Naive B cell (primary cell): ENCODE measurements at regions not wholly inside any gene's neighbourhood (a gene's known extent, or its start where the extent isn't known, plus 50 kb on each side); places are given as distances from the start of the nearest gene placed in this dataset.

Experiments
- ATAC-seq, 2 donors: fragments of 150-1000 bp; cut with Tn5 transposase; 2 replicates each; pipeline ENCODE4 v1.10.0; 2021; ENCODE audit warnings: low read depth in 2 of 2, mild to moderate bottlenecking in 2 of 2, moderate library complexity in 2 of 2
- DNase-seq: peaks from one replicate; pipeline ENCODE4 v3.0.0; 2022
- H3K27ac Mint-ChIP-seq, 6 donors: one replicate each; pipeline ENCODE4 v1.8.0; 2020 to 2022; ENCODE audit warnings: mild to moderate bottlenecking in 6 of 6, mixed read lengths in 6 of 6, moderate library complexity in 5 of 6, inconsistent platforms in 2 of 6
- H3K27me3 Mint-ChIP-seq, 3 donors: one replicate each; pipeline ENCODE4 v1.8.0; 2021 to 2022; ENCODE audit warnings: mixed read lengths in 3 of 3, mild to moderate bottlenecking in 1 of 3
- H3K36me3 Mint-ChIP-seq, 2 donors: one replicate each; pipeline ENCODE4 v1.8.0; 2020 to 2022; ENCODE audit warnings: mixed read lengths in 2 of 2, inconsistent platforms in 1 of 2, mild to moderate bottlenecking in 1 of 2
- H3K4me1 Mint-ChIP-seq, 3 donors: one replicate each; pipeline ENCODE4 v1.8.0; 2020 to 2022; ENCODE audit warnings: mixed read lengths in 3 of 3, inconsistent platforms in 1 of 3, mild to moderate bottlenecking in 1 of 3, moderate library complexity in 1 of 3
- H3K4me3 Mint-ChIP-seq, 8 donors: one replicate each; pipeline ENCODE4 v1.8.0; 2020 to 2022; ENCODE audit warnings: mild to moderate bottlenecking in 8 of 8, mixed read lengths in 8 of 8, moderate library complexity in 8 of 8, inconsistent platforms in 2 of 8
- H3K9me3 Mint-ChIP-seq, 7 donors: one replicate each; pipeline ENCODE4 v1.8.0; 2020 to 2022; ENCODE audit warnings: mixed read lengths in 7 of 7, mild to moderate bottlenecking in 5 of 7, inconsistent platforms in 2 of 7, moderate library complexity in 1 of 7

GRCh38 chr11:105229761-105230160 is 90.2 kb upstream of the CARD18 start:
- Mint-ChIP-seq H3K4me3 (no peak overlapping the region), H3K27ac (no peak overlapping the region), H3K9me3 (no peaks in the 10 kb centered on the region), H3K27me3 (peaks cover 7 to 24% (median 10%) of the 10 kb centered on the region in 3 donors), H3K36me3 (no peaks in the 10 kb centered on the region), H3K4me1 (no peaks in the 10 kb centered on the region)
- no peak for DNase-seq
- no peak for ATAC-seq

- H3K9me3 Mint-ChIP-seq, result no peaks in the 10 kb centered on the region
- no peak for DNase-seq
- H3K27ac Mint-ChIP-seq, result no peak overlapping the region
- H3K4me1 Mint-ChIP-seq, result no peaks in the 10 kb centered on the region
- peaks cover 8 to 24% (median 10%) of the 10 kb centered on the region in 3 donors for H3K27me3 Mint-ChIP-seq
- no peak for ATAC-seq
- no peak overlapping the region for H3K4me3 Mint-ChIP-seq
- H3K36me3 Mint-ChIP-seq, result no peaks in the 10 kb centered on the region
Measured at GRCh38 chr11:105229257-105229656, 89.7 kb upstream of the CARD18 start.

GRCh38 chr11:105227363-105227762 is 87.8 kb upstream of the CARD18 start:
- DNase-seq (no peak), ATAC-seq (no peak)
- H3K36me3 Mint-ChIP-seq, result no peaks in the 10 kb centered on the region
- H3K9me3 Mint-ChIP-seq, result no peaks in the 10 kb centered on the region
- H3K4me1 Mint-ChIP-seq, result no peaks in the 10 kb centered on the region
- H3K27ac Mint-ChIP-seq, result no peak overlapping the region
- H3K27me3 Mint-ChIP-seq, result peaks cover 10 to 28% (median 11%) of the 10 kb centered on the region in 3 donors
- no peak overlapping the region for H3K4me3 Mint-ChIP-seq

GRCh38 chr11:105226766-105227165 is 87.2 kb upstream of the CARD18 start:
- Mint-ChIP-seq H3K27ac (no peak overlapping the region), H3K4me1 (no peaks in the 10 kb centered on the region), H3K27me3 (peaks cover 10 to 28% (median 11%) of the 10 kb centered on the region in 3 donors), H3K9me3 (no peaks in the 10 kb centered on the region), H3K36me3 (no peaks in the 10 kb centered on the region), H3K4me3 (no peak overlapping the region)
- DNase-seq (no peak), ATAC-seq (no peak)

GRCh38 chr11:105226091-105226490 is 86.5 kb upstream of the CARD18 start:
- no peak for DNase-seq
- H3K36me3 Mint-ChIP-seq, result no peaks in the 10 kb centered on the region
- no peak for ATAC-seq
- H3K4me1 Mint-ChIP-seq, result no peaks in the 10 kb centered on the region
- H3K4me3 Mint-ChIP-seq, result no peak overlapping the region
- peak overlapping the region in 1 of 6 donors; percentile 0 for H3K27ac Mint-ChIP-seq
- H3K9me3 Mint-ChIP-seq, result no peaks in the 10 kb centered on the region
- peaks cover 10 to 28% (median 11%) of the 10 kb centered on the region in 3 donors for H3K27me3 Mint-ChIP-seq

- H3K36me3 Mint-ChIP-seq, result no peaks in the 10 kb centered on the region
- no peak for DNase-seq
- peaks cover 0 to 6% (median 4%) of the 10 kb centered on the region in 3 donors for H3K4me1 Mint-ChIP-seq
- ATAC-seq, result no peak
- H3K4me3 Mint-ChIP-seq, result no peak overlapping the region
- H3K27ac Mint-ChIP-seq, result peak overlapping the region in 1 of 6 donors; percentile 3
- H3K27me3 Mint-ChIP-seq, result peaks cover 10 to 21% (median 11%) of the 10 kb centered on the region in 3 donors
- no peaks in the 10 kb centered on the region for H3K9me3 Mint-ChIP-seq
Measured at GRCh38 chr11:105224482-105225253, 85.1 kb upstream of the CARD18 start.

GRCh38 chr11:105220121-105220520 is 80.6 kb upstream of the CARD18 start:
- ATAC-seq (peak; percentile 51 to 72), DNase-seq (no peak)
- H3K36me3 Mint-ChIP-seq, result no peaks in the 10 kb centered on the region
- H3K9me3 Mint-ChIP-seq, result no peaks in the 10 kb centered on the region
- H3K27me3 Mint-ChIP-seq, result peaks cover 0 to 9% (median 6%) of the 10 kb centered on the region in 3 donors
- peak overlapping the region in 1 of 8 donors; percentile 30 for H3K4me3 Mint-ChIP-seq
- H3K27ac Mint-ChIP-seq, result no peak overlapping the region
- peaks cover 0 to 6% (median 6%) of the 10 kb centered on the region in 3 donors for H3K4me1 Mint-ChIP-seq

- ATAC-seq (no peak), DNase-seq (no peak)
- Mint-ChIP-seq H3K4me1 (peaks cover 0 to 6% (median 6%) of the 10 kb centered on the region in 3 donors), H3K27ac (peak overlapping the region in 1 of 6 donors; percentile 47), H3K4me3 (peak overlapping the region in 1 of 8 donors; percentile 25), H3K36me3 (no peaks in the 10 kb centered on the region), H3K27me3 (peaks cover 0 to 9% (median 3%) of the 10 kb centered on the region in 3 donors), H3K9me3 (no peaks in the 10 kb centered on the region)
Measured at GRCh38 chr11:105219670-105220069, 80.1 kb upstream of the CARD18 start.

- ATAC-seq, result no peak
- H3K4me3 Mint-ChIP-seq, result no peak overlapping the region
- no peaks in the 10 kb centered on the region for H3K9me3 Mint-ChIP-seq
- no peak for DNase-seq
- H3K4me1 Mint-ChIP-seq, result peaks cover 0 to 6% (median 6%) of the 10 kb centered on the region in 3 donors
- H3K27me3 Mint-ChIP-seq, result peaks cover 0 to 8% (median 3%) of the 10 kb centered on the region in 3 donors
- no peak overlapping the region for H3K27ac Mint-ChIP-seq
- H3K36me3 Mint-ChIP-seq, result no peaks in the 10 kb centered on the region
Measured at GRCh38 chr11:105219269-105219668, 79.7 kb upstream of the CARD18 start.

- H3K36me3 Mint-ChIP-seq, result no peaks in the 10 kb centered on the region
- ATAC-seq (no peak), DNase-seq (no peak)
- no peaks in the 10 kb centered on the region for H3K9me3 Mint-ChIP-seq
- no peak overlapping the region for H3K4me3 Mint-ChIP-seq
- no peak overlapping the region for H3K27ac Mint-ChIP-seq
- peaks cover 0 to 13% (median 6%) of the 10 kb centered on the region in 3 donors for H3K4me1 Mint-ChIP-seq
- peaks cover 0 to 7% (median 5%) of the 10 kb centered on the region in 3 donors for H3K27me3 Mint-ChIP-seq
Measured at GRCh38 chr11:105215528-105215927, 76.0 kb upstream of the CARD18 start.

GRCh38 chr11:105211806-105212554 is 72.4 kb upstream of the CARD18 start:
- Mint-ChIP-seq H3K4me1 (peaks cover 0 to 7% (median 6%) of the 10 kb centered on the region in 3 donors), H3K27ac (no peak overlapping the region), H3K36me3 (no peaks in the 10 kb centered on the region), H3K27me3 (peaks cover 0 to 7% (median 2%) of the 10 kb centered on the region in 3 donors), H3K9me3 (no peaks in the 10 kb centered on the region), H3K4me3 (no peak overlapping the region)
- DNase-seq, result no peak
- no peak for ATAC-seq

GRCh38 chr11:105208019-105208418 is 68.5 kb upstream of the CARD18 start:
- DNase-seq (no peak), ATAC-seq (peak in 1 of 2 donors; percentile 23)
- H3K27ac Mint-ChIP-seq, result no peak overlapping the region
- no peaks in the 10 kb centered on the region for H3K9me3 Mint-ChIP-seq
- peaks cover 0 to 6% (median 0%) of the 10 kb centered on the region in 3 donors for H3K4me1 Mint-ChIP-seq
- no peaks in the 10 kb centered on the region for H3K36me3 Mint-ChIP-seq
- H3K27me3 Mint-ChIP-seq, result peaks cover 0 to 11% (median 0%) of the 10 kb centered on the region in 3 donors
- no peak overlapping the region for H3K4me3 Mint-ChIP-seq

GRCh38 chr11:105206633-105207032 is 67.1 kb upstream of the CARD18 start:
- Mint-ChIP-seq H3K9me3 (no peaks in the 10 kb centered on the region), H3K36me3 (no peaks in the 10 kb centered on the region), H3K4me3 (no peak overlapping the region), H3K27me3 (peaks cover 0 to 7% (median 0%) of the 10 kb centered on the region in 3 donors), H3K4me1 (peaks cover 0 to 6% (median 0%) of the 10 kb centered on the region in 3 donors), H3K27ac (no peak overlapping the region)
- no peak for DNase-seq
- ATAC-seq, result no peak

GRCh38 chr11:105204636-105205035 is 65.1 kb upstream of the CARD18 start:
- H3K36me3 Mint-ChIP-seq, result no peaks in the 10 kb centered on the region
- ATAC-seq, result no peak
- H3K4me3 Mint-ChIP-seq, result no peak overlapping the region
- H3K27me3 Mint-ChIP-seq, result peaks cover 0 to 4% (median 0%) of the 10 kb centered on the region in 3 donors
- peak overlapping the region in 1 of 6 donors; percentile 15 for H3K27ac Mint-ChIP-seq
- no peak for DNase-seq
- H3K4me1 Mint-ChIP-seq, result peaks cover 0 to 6% (median 0%) of the 10 kb centered on the region in 3 donors
- no peaks in the 10 kb centered on the region for H3K9me3 Mint-ChIP-seq
